Activated naive CD8-positive, alpha-beta T cell treated with anti-CD3 and anti-CD28 coated beads for 36 hours (primary cell): ENCODE measurements at regions not wholly inside any gene's neighbourhood (a gene's known extent, or its start where the extent isn't known, plus 50 kb on each side); places are given as distances from the start of the nearest gene placed in this dataset.
"Not testable (repeated sequence)": the region's sequence is repeated elsewhere in the genome, so short reads cannot be mapped to it uniquely, and the experiment has no call there.

Experiments used
- DNase-seq: peaks from one replicate; pipeline ENCODE4 v3.0.0; 2021
- H3K27ac Mint-ChIP-seq: one replicate; pipeline ENCODE4 v1.8.0; 2022; ENCODE audit warnings: mild to moderate bottlenecking, moderate library complexity, mixed read lengths
- H3K27me3 Mint-ChIP-seq: one replicate; pipeline ENCODE4 v1.8.0; 2022; ENCODE audit warnings: mild to moderate bottlenecking, mixed read lengths
- H3K36me3 Mint-ChIP-seq: one replicate; pipeline ENCODE4 v1.8.0; 2021; ENCODE audit warnings: mild to moderate bottlenecking, mixed read lengths
- H3K4me1 Mint-ChIP-seq: one replicate; pipeline ENCODE4 v1.8.0; 2021; ENCODE audit warnings: mixed read lengths
- H3K4me3 Mint-ChIP-seq: one replicate; pipeline ENCODE4 v1.8.0; 2022; ENCODE audit warnings: mild to moderate bottlenecking, moderate library complexity, mixed read lengths
- H3K9me3 Mint-ChIP-seq: one replicate; pipeline ENCODE4 v1.8.0; 2022; ENCODE audit warnings: mixed read lengths

DNA sequence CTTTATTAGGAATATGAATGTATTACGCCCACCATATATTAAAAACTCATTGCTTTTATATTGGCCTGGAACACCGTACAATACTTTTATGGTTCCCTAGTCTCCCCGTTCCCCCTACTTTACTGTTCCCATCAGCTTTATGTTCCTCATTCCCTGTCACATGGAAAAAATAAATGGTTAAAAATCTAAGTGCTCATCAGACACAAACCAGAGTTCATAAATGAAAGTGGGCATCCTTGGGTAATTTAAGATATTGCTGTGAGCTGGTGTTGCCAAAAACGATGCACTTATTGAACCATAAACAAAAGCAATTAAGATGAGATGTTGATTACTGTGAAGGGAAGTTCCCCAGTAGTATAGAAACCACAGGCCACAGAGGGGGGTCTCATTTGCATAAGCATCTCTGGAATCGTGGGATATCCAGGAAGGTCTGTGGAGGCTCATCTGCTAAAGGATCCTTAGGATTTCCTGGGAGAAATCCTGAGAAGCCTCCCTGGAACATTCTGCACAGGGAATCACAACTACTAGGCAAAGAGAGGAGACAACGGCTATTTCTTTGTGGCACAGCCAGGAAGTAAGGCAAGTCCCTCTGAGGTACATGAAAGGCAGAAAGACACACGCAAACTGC is 591.4 kb upstream of the CDH11 start:
- Mint-ChIP-seq H3K4me1 (no peaks in the 10 kb centered on the region), H3K4me3 (no peak overlapping the region), H3K36me3 (no peaks in the 10 kb centered on the region), H3K27ac (no peak overlapping the region), H3K9me3 (peaks cover 2% of the 10 kb centered on the region), H3K27me3 (no peaks in the 10 kb centered on the region)
- no peak for DNase-seq

- Mint-ChIP-seq H3K27me3 (no peaks in the 10 kb centered on the region), H3K9me3 (peaks cover 2% of the 10 kb centered on the region), H3K27ac (no peak overlapping the region), H3K4me3 (no peak overlapping the region), H3K36me3 (no peaks in the 10 kb centered on the region), H3K4me1 (no peaks in the 10 kb centered on the region)
- DNase-seq: no peak
Observed at GRCh38 chr16:65710107-65710506, 588.2 kb upstream of the CDH11 start.

DNA sequence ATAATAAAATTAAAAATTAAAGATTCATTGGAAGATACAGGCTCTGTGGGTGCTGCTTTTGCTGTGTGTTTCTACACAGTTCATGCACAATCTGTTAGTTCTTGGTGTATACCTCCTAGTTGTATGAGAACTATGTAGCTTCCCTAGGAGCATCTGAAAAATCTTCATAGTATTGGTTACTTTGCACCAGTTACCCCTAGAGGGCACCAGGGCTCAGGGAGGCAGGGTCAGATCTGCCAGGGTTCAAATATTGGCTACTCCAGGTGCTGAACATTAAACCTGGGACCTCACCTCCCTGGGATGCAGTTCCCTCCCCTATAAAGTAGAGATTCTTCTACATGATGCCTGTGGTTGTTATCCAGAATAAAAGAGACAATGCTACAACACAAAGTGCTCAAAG is 583.0 kb upstream of the CDH11 start:
- Mint-ChIP-seq H3K27ac (no peak overlapping the region), H3K4me3 (no peak overlapping the region), H3K4me1 (no peaks in the 10 kb centered on the region)

GRCh38 chr16:65702707-65703402 is 581.0 kb upstream of the CDH11 start:
- peaks cover 1% of the 10 kb centered on the region for H3K36me3 Mint-ChIP-seq
- H3K27ac Mint-ChIP-seq: no peak overlapping the region
- H3K4me1 Mint-ChIP-seq: no peaks in the 10 kb centered on the region
- H3K27me3 Mint-ChIP-seq: peaks cover 5% of the 10 kb centered on the region
- no peak overlapping the region for H3K4me3 Mint-ChIP-seq
- DNase-seq: no peak
- peaks cover 2% of the 10 kb centered on the region for H3K9me3 Mint-ChIP-seq

More for the DNA sequence above, 583.0 kb upstream of the CDH11 start:
- peaks cover 1% of the 10 kb centered on the region for H3K36me3 Mint-ChIP-seq
- H3K9me3 Mint-ChIP-seq: peaks cover 2% of the 10 kb centered on the region
- H3K27me3 Mint-ChIP-seq: peaks cover 5% of the 10 kb centered on the region
- DNase-seq: no peak

- Mint-ChIP-seq H3K27me3 (peaks cover 5% of the 10 kb centered on the region), H3K27ac (no peak overlapping the region), H3K9me3 (peaks cover 2% of the 10 kb centered on the region), H3K4me3 (no peak overlapping the region), H3K4me1 (no peaks in the 10 kb centered on the region), H3K36me3 (peaks cover 1% of the 10 kb centered on the region)
- no peak for DNase-seq
Observed at GRCh38 chr16:65700596-65700995, 578.7 kb upstream of the CDH11 start.

DNA sequence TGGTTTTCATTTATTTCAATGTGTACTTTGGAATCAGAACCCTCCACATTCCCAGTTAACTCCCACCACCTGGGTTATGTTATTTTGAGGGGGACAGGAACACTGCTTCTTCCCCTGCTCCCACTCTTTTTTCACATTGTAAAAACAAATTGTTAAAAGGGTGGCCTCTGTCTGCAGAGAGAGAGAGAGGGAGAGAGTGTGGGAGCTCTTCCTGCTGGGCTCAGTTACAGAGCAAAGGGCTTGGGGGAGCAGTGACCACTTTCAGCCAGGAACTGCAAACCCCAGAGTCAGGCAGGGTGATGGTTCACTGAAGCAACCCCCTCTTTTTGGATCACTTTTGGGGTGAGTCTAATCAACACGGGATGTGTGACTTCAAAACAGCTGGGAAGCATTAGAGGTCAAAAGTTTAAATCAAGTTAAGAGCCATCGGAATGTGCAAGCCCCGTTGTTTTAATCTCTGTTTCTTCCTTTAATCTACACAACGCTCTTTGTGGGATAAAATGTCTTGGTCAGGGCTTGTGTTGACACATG is 577.0 kb upstream of the CDH11 start:
- no peak overlapping the region for H3K27ac Mint-ChIP-seq
- H3K36me3 Mint-ChIP-seq: peaks cover 1% of the 10 kb centered on the region
- no peak for DNase-seq
- H3K27me3 Mint-ChIP-seq: peaks cover 5% of the 10 kb centered on the region
- no peak overlapping the region for H3K4me3 Mint-ChIP-seq
- H3K9me3 Mint-ChIP-seq: peaks cover 2% of the 10 kb centered on the region
- H3K4me1 Mint-ChIP-seq: no peaks in the 10 kb centered on the region

DNA sequence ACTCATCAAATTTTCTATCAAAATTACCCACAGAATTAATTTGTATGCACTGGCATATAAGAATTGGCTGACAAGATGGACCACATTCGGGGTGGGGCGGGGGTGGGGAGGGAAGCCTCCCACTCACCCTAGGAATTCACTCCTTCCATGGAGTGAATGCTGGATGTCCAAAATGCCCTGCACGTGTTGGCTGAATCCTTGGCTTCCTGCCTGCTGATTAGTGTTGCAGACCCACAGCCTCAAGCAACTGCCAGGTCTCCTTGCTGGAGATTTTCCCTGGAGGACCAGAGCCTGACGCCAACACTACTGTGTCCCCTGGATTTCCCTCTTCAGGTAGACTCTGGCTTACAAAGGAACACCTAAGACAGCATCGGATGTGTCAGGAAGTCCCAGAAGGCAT is 575.7 kb upstream of the CDH11 start:
- no peak overlapping the region for H3K4me3 Mint-ChIP-seq
- DNase-seq: no peak
- H3K27ac Mint-ChIP-seq: no peak overlapping the region
- no peaks in the 10 kb centered on the region for H3K9me3 Mint-ChIP-seq
- H3K27me3 Mint-ChIP-seq: peaks cover 5% of the 10 kb centered on the region
- no peaks in the 10 kb centered on the region for H3K4me1 Mint-ChIP-seq
- no peaks in the 10 kb centered on the region for H3K36me3 Mint-ChIP-seq

DNA sequence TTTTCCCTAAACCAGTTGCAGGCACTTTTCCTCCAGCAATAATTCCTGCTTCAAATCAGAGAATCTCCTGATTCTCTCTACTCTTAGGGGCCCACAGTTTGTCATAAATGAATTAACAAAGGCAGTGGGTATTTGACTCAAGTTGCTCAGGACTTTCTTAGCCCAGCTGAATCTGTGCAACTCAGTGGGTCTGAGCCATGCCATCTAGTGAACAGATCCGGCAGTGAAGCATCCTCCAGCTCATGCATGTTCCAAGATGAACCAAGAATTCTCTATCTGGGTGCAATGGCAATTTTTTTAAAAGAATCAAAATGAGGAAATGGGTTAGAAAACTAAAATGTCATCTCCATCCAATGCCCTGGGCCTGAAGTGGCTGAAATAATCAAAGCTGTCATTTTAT is 575.2 kb upstream of the CDH11 start:
- DNase-seq: no peak
- Mint-ChIP-seq H3K4me1 (no peaks in the 10 kb centered on the region), H3K27ac (no peak overlapping the region), H3K9me3 (no peaks in the 10 kb centered on the region), H3K4me3 (no peak overlapping the region), H3K36me3 (no peaks in the 10 kb centered on the region), H3K27me3 (peaks cover 3% of the 10 kb centered on the region)

- H3K27ac Mint-ChIP-seq, H3K36me3 Mint-ChIP-seq, H3K4me3 Mint-ChIP-seq, H3K9me3 Mint-ChIP-seq, H3K4me1 Mint-ChIP-seq, H3K27me3 Mint-ChIP-seq, DNase-seq: not testable (repeated sequence)
Observed at GRCh38 chr16:65691846-65692245, 570.0 kb upstream of the CDH11 start.

GRCh38 chr16:65689726-65690125 is 567.9 kb upstream of the CDH11 start:
- Mint-ChIP-seq H3K27ac (no peak overlapping the region), H3K4me3 (no peak overlapping the region), H3K4me1 (no peaks in the 10 kb centered on the region), H3K36me3 (no peaks in the 10 kb centered on the region), H3K9me3 (no peaks in the 10 kb centered on the region), H3K27me3 (no peaks in the 10 kb centered on the region)
- DNase-seq: no peak

- Mint-ChIP-seq H3K27me3 (no peaks in the 10 kb centered on the region), H3K4me1 (no peaks in the 10 kb centered on the region), H3K9me3 (no peaks in the 10 kb centered on the region), H3K4me3 (no peak overlapping the region), H3K27ac (no peak overlapping the region), H3K36me3 (no peaks in the 10 kb centered on the region)
- no peak for DNase-seq
Observed at GRCh38 chr16:65688301-65688700, 566.4 kb upstream of the CDH11 start.

DNA sequence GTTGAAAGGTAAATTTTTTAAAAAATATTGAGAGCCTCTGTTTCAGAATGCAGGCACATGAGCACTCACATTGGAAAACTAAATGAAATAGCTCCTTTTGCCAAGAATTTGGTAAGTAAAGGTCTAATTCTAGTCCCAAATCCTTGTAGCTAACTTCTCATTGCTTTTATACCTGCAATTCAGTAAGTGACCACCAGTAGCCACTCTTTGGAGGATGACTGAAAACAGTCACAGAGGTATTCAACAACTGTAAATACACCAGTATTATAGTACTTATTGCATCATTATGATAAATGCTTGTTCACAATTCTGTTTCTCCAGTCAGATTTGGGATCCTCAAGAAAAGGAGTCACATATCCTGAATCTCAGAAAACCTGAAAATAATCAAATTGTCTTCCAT is 562.4 kb upstream of the CDH11 start:
- H3K4me3 Mint-ChIP-seq: no peak overlapping the region
- no peaks in the 10 kb centered on the region for H3K4me1 Mint-ChIP-seq
- H3K27ac Mint-ChIP-seq: no peak overlapping the region
- H3K27me3 Mint-ChIP-seq: no peaks in the 10 kb centered on the region
- no peak for DNase-seq
- H3K9me3 Mint-ChIP-seq: peaks cover 1% of the 10 kb centered on the region
- H3K36me3 Mint-ChIP-seq: no peaks in the 10 kb centered on the region

- Mint-ChIP-seq H3K9me3 (peaks cover 5% of the 10 kb centered on the region), H3K27me3 (no peaks in the 10 kb centered on the region), H3K36me3 (no peaks in the 10 kb centered on the region), H3K27ac (no peak overlapping the region), H3K4me3 (no peak overlapping the region), H3K4me1 (no peaks in the 10 kb centered on the region)
- DNase-seq: no peak
Observed at GRCh38 chr16:65681406-65681805, 559.5 kb upstream of the CDH11 start.

DNA sequence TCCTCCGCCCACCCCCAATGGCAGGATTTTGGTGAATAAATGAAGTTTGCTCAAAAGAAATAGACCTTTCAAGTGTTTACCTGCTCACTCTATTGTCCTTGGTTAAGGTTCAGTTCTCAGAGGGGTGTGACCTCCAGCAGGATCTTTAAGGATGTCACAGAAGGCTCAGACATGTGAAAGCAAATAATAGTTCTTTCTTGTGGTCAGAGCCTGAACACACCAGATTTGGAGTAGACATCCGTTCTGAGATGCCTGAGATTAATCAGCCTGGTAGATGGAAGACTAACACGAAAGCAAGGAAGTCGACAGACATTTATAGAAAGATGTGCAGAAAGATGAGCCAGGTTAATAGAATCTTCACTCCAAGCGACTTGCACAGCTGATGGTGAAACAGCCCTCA is 557.9 kb upstream of the CDH11 start:
- DNase-seq: no peak
- no peaks in the 10 kb centered on the region for H3K36me3 Mint-ChIP-seq
- H3K4me1 Mint-ChIP-seq: no peaks in the 10 kb centered on the region
- H3K9me3 Mint-ChIP-seq: peaks cover 5% of the 10 kb centered on the region
- no peak overlapping the region for H3K27ac Mint-ChIP-seq
- no peaks in the 10 kb centered on the region for H3K27me3 Mint-ChIP-seq
- H3K4me3 Mint-ChIP-seq: no peak overlapping the region

DNA sequence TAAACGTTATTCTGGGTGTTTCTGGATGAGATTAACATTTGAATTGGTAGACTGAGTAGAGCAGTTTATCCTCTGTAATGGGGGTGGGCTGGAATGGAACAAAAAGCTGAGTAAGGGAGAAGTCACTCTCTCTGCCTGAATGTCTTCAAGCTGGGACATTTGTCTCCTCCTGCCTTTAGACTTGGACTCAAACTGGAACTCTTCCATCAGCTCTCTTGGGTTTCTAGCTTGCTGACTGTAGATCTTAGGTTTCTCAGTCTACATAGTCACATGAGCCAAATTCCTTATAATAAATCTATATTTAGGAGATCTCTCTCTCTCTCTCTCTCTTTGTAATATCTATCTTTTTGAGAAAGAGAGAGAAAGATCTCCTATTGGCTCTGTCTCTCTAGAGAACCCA is 553.3 kb upstream of the CDH11 start:
- peaks cover 7% of the 10 kb centered on the region for H3K9me3 Mint-ChIP-seq
- H3K27me3 Mint-ChIP-seq: no peaks in the 10 kb centered on the region
- H3K36me3 Mint-ChIP-seq: no peaks in the 10 kb centered on the region
- no peak overlapping the region for H3K27ac Mint-ChIP-seq
- no peaks in the 10 kb centered on the region for H3K4me1 Mint-ChIP-seq
- no peak overlapping the region for H3K4me3 Mint-ChIP-seq
- DNase-seq: no peak

DNA sequence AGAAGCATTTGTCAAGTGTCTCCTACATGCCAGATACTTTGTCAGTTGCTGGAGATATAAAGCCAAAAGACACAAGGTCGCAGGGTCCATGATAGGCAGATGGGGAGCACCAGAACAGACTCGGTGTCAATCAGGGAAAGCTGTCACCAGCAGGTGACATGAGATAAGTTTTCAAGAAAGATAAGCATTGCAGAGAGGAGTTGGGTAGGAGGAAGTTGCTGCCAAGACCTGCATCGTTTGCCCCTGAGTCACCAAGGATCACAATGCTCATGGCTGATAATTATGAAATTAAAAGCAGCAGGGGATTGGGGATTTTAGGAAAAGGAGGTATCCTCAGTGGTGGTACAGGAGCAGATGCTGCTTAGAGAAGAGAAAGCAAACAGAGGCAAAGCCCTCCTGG is 551.1 kb upstream of the CDH11 start:
- H3K36me3 Mint-ChIP-seq: no peaks in the 10 kb centered on the region
- H3K4me3 Mint-ChIP-seq: no peak overlapping the region
- no peak overlapping the region for H3K27ac Mint-ChIP-seq

More for the DNA sequence above, 551.1 kb upstream of the CDH11 start:
- H3K4me1 Mint-ChIP-seq: no peaks in the 10 kb centered on the region
- DNase-seq: no peak
- peaks cover 5% of the 10 kb centered on the region for H3K9me3 Mint-ChIP-seq
- H3K27me3 Mint-ChIP-seq: no peaks in the 10 kb centered on the region
